BLaER1 (cell line): ENCODE measurements at regions not wholly inside any gene's neighbourhood (a gene's known extent, or its start where the extent isn't known, plus 50 kb on each side); places are given as distances from the start of the nearest gene placed in this dataset.

Experiments used
- H3K27ac ChIP-seq: shearing (Covaris generic); formaldehyde crosslinking; 2 replicates; pipeline ENCODE4 v1.8.1; 2022
- H3K27me3 ChIP-seq: shearing (Covaris generic); formaldehyde crosslinking; 2 replicates; pipeline ENCODE4 v1.8.1; 2022
- H3K36me3 ChIP-seq: shearing (Covaris generic); formaldehyde crosslinking; 2 replicates; pipeline ENCODE4 v1.8.1; 2022
- H3K4me1 ChIP-seq: shearing (Covaris generic); formaldehyde crosslinking; 2 replicates; pipeline ENCODE4 v1.8.1; 2022
- H3K4me2 ChIP-seq: shearing (Covaris generic); formaldehyde crosslinking; 2 replicates; pipeline ENCODE4 v1.8.1; 2022
- H3K4me3 ChIP-seq: shearing (Covaris generic); formaldehyde crosslinking; 2 replicates; pipeline ENCODE4 v1.8.1; 2022
- H3K9ac ChIP-seq: shearing (Covaris generic); formaldehyde crosslinking; 2 replicates; pipeline ENCODE4 v1.8.1; 2022
- H3K9me3 ChIP-seq: shearing (Covaris generic); formaldehyde crosslinking; 2 replicates; pipeline ENCODE4 v1.8.1; 2022
- H4K20me1 ChIP-seq: shearing (Covaris generic); formaldehyde crosslinking; 2 replicates; pipeline ENCODE4 v1.8.1; 2022
- Cebpa-rat ChIP-seq: shearing (Covaris generic); IDR thresholded peaks from 2 replicates; pipeline ENCODE4 v1.8.1; 2022

DNA sequence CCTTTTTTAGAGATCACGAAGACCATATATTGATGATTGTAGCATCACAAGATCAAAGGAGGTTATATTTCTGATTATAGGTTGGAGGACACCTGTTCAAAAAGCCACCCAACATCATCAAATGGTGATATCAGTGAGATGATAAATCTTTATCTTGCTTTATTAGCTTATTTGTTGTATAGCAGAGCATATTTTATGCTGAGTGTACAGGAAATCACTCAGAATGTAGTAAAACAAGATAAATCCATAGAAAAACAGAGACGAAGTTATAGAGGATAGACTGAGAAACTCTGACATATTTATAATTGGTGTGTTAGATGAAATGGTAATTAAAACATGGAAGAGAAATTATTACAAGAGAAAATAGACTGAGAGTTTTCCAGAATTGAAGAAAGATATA, 69.8 kb upstream of the DMAC1 start:
- no peaks in the 10 kb centered on the region for H4K20me1 ChIP-seq
- H3K4me3 ChIP-seq: no peak overlapping the region
- no peak overlapping the region for H3K27ac ChIP-seq
- no peak for TF ChIP-seq Cebpa-rat
- no peaks in the 10 kb centered on the region for H3K9me3 ChIP-seq
- H3K4me1 ChIP-seq: peaks cover 12% of the 10 kb centered on the region
- H3K9ac ChIP-seq: no peak overlapping the region
- no peaks in the 10 kb centered on the region for H3K36me3 ChIP-seq
- no peak overlapping the region for H3K4me2 ChIP-seq
- no peaks in the 10 kb centered on the region for H3K27me3 ChIP-seq

DNA sequence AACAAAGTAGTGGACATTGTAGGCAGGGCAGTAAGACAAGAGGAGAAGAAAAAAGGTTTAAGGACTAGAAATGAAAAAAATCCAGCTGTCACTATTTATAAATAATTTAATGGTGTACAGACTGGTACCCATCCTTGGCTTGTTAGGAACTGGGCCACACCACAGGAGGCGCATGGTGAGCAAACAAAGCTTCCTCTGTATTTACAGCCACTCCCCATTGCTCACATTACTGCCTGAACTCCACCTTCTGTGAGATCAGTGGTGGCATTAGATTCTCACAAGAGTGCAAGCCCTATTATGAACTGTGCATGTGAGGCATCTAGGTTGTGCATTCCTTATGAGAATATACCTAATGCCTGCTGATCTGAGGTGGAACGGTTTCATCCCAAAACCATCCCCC, 62.6 kb upstream of the DMAC1 start:
- no peaks in the 10 kb centered on the region for H3K27me3 ChIP-seq
- H3K4me3 ChIP-seq: no peak overlapping the region
- H3K9ac ChIP-seq: no peak overlapping the region
- no peak overlapping the region for H3K4me2 ChIP-seq
- H3K27ac ChIP-seq: no peak overlapping the region
- H3K4me1 ChIP-seq: no peaks in the 10 kb centered on the region
- TF ChIP-seq Cebpa-rat: no peak
- no peaks in the 10 kb centered on the region for H4K20me1 ChIP-seq
- no peaks in the 10 kb centered on the region for H3K9me3 ChIP-seq
- no peaks in the 10 kb centered on the region for H3K36me3 ChIP-seq

GRCh38 chr9:7861086-7861485, 61.5 kb upstream of the DMAC1 start:
- no peak overlapping the region for H3K4me2 ChIP-seq

DNA sequence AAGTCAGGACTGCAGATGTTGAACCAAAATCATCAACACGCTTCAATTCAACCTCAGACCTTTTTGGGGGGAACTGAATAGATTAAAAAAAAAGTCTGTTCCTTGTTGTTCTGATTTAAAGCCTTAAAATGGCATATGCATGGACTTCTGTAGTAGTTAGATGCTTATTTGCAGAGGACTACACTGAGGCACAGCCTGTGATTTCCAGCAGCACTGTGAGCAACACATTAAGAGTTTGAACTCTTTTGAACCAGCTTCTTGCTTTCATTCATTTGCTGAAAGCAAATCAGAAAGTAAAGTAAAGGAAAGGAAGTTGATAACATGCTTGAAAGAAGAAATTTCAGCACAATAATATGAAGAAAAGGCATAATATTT, 60.7 kb upstream of the DMAC1 start:
- Histone ChIP-seq H3K27me3 (no peaks in the 10 kb centered on the region), H3K4me1 (no peaks in the 10 kb centered on the region), H3K27ac (no peak overlapping the region), H3K9me3 (no peaks in the 10 kb centered on the region), H3K4me2 (no peak overlapping the region), H3K9ac (no peak overlapping the region), H3K36me3 (no peaks in the 10 kb centered on the region), H3K4me3 (no peak overlapping the region), H4K20me1 (no peaks in the 10 kb centered on the region)
- TF ChIP-seq Cebpa-rat: no peak

More at GRCh38 chr9:7861086-7861485, 61.5 kb upstream of the DMAC1 start:
- no peaks in the 10 kb centered on the region for H3K4me1 ChIP-seq
- TF ChIP-seq Cebpa-rat: no peak
- no peak overlapping the region for H3K9ac ChIP-seq
- no peaks in the 10 kb centered on the region for H3K36me3 ChIP-seq
- no peaks in the 10 kb centered on the region for H4K20me1 ChIP-seq
- no peak overlapping the region for H3K4me3 ChIP-seq
- H3K27ac ChIP-seq: no peak overlapping the region
- no peaks in the 10 kb centered on the region for H3K9me3 ChIP-seq
- H3K27me3 ChIP-seq: no peaks in the 10 kb centered on the region

- Histone ChIP-seq H3K4me2 (no peak overlapping the region), H4K20me1 (no peaks in the 10 kb centered on the region), H3K9me3 (no peaks in the 10 kb centered on the region), H3K36me3 (no peaks in the 10 kb centered on the region), H3K4me1 (no peaks in the 10 kb centered on the region), H3K9ac (no peak overlapping the region), H3K4me3 (no peak overlapping the region), H3K27ac (no peak overlapping the region), H3K27me3 (no peaks in the 10 kb centered on the region)
- TF ChIP-seq Cebpa-rat: no peak
Observed at GRCh38 chr9:7859701-7860334, 60.2 kb upstream of the DMAC1 start.

DNA sequence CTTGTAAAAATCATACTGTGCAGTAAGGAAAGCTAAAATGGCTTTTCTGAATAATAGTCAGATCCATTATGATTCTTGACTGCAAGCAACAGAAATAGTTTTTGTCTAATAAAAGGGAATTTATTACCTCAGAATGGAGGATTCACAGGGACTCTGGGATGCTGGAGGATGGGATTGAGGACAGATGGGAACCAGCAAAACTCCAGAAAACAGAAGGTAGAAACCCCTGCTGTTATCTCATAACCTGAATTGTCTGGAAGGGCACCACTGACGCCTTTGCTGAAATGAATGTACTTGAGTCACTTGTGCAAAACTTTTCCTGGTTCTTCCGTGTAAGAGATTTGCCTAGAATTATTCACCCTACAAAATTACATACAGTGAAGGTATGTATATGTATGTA, 58.6 kb upstream of the DMAC1 start:
- Histone ChIP-seq H4K20me1 (no peaks in the 10 kb centered on the region), H3K9me3 (no peaks in the 10 kb centered on the region), H3K4me2 (no peak overlapping the region), H3K27ac (no peak overlapping the region), H3K4me3 (no peak overlapping the region), H3K4me1 (no peaks in the 10 kb centered on the region), H3K9ac (no peak overlapping the region), H3K36me3 (no peaks in the 10 kb centered on the region), H3K27me3 (no peaks in the 10 kb centered on the region)
- TF ChIP-seq Cebpa-rat: no peak

GRCh38 chr9:7854763-7855162, 55.2 kb upstream of the DMAC1 start:
- H3K4me3 ChIP-seq: no peak overlapping the region
- no peaks in the 10 kb centered on the region for H3K27me3 ChIP-seq

More at GRCh38 chr9:7854763-7855162, 55.2 kb upstream of the DMAC1 start:
- no peak for TF ChIP-seq Cebpa-rat
- Histone ChIP-seq H4K20me1 (no peaks in the 10 kb centered on the region), H3K9me3 (no peaks in the 10 kb centered on the region), H3K9ac (no peak overlapping the region), H3K36me3 (no peaks in the 10 kb centered on the region), H3K4me1 (no peaks in the 10 kb centered on the region), H3K27ac (no peak overlapping the region), H3K4me2 (no peak overlapping the region)
